GM23248 (cell line): ENCODE measurements at regions not wholly inside any gene's neighbourhood (a gene's known extent, or its start where the extent isn't known, plus 50 kb on each side); places are given as distances from the start of the nearest gene placed in this dataset.

ENCODE experiments used
- DNase-seq: peaks from one replicate; pipeline ENCODE4 v3.0.0-alpha.2; 2015
- H2AFZ ChIP-seq: fragments of 200-600 bp; sonication (generic); 2 replicates; pipeline ENCODE4 v1.6.1; 2016; ENCODE audit warnings: antibody characterized with exemption
- H3F3A ChIP-seq: fragments of 200-600 bp; sonication (generic); 2 replicates; pipeline ENCODE4 v1.6.1; 2016; ENCODE audit warnings: mild to moderate bottlenecking, antibody characterized with exemption, mixed run types; ENCODE audit not compliant: insufficient read depth
- H3K27ac ChIP-seq: fragments of 200-600 bp; sonication (generic); 2 replicates; pipeline ENCODE4 v1.5.1; 2016; ENCODE audit warnings: mild to moderate bottlenecking
- H3K27me3 ChIP-seq: fragments of 200-600 bp; sonication (generic); replicated peaks from 2 replicates; pipeline ENCODE4 v1.6.1; 2016; ENCODE audit warnings: mild to moderate bottlenecking; ENCODE audit not compliant: insufficient read depth
- H3K36me3 ChIP-seq: fragments of 200-600 bp; sonication (generic); 2 replicates; pipeline ENCODE4 v1.6.1; 2016; ENCODE audit warnings: low read depth, mild to moderate bottlenecking
- H3K4me1 ChIP-seq: fragments of 200-600 bp; sonication (generic); 2 replicates; pipeline ENCODE4 v1.6.1; 2016; ENCODE audit warnings: mild to moderate bottlenecking; ENCODE audit not compliant: insufficient read depth
- H3K4me2 ChIP-seq: fragments of 200-600 bp; sonication (generic); one replicate; pipeline ENCODE4 v1.6.1; 2016; ENCODE audit warnings: mild to moderate bottlenecking; ENCODE audit not compliant: unreplicated experiment
- H3K4me3 ChIP-seq: fragments of 200-600 bp; sonication (generic); 2 replicates; pipeline ENCODE4 v1.5.1; 2016; ENCODE audit warnings: mild to moderate bottlenecking
- H3K79me2 ChIP-seq: fragments of 200-600 bp; sonication (generic); 2 replicates; pipeline ENCODE4 v1.6.1; 2016; ENCODE audit warnings: mild to moderate bottlenecking; ENCODE audit not compliant: insufficient read depth
- H3K9ac ChIP-seq: fragments of 200-600 bp; sonication (generic); 2 replicates; pipeline ENCODE4 v1.6.1; 2016; ENCODE audit warnings: mild to moderate bottlenecking
- H3K9me2 ChIP-seq: fragments of 200-600 bp; sonication (generic); 2 replicates; pipeline ENCODE4 v1.6.1; 2016; ENCODE audit warnings: mixed run types, mild to moderate bottlenecking, moderate library complexity; ENCODE audit not compliant: insufficient read depth
- H3K9me3 ChIP-seq: fragments of 200-600 bp; sonication (generic); one replicate; pipeline ENCODE4 v1.6.1; 2017; ENCODE audit warnings: low read depth
- H4K20me1 ChIP-seq: fragments of 200-600 bp; sonication (generic); 2 replicates; pipeline ENCODE4 v1.6.0; 2016; ENCODE audit not compliant: insufficient read depth
- EZH2 ChIP-seq: fragments of 200-600 bp; sonication (generic); IDR thresholded peaks from 2 replicates; pipeline ENCODE4 v1.6.1; 2018; ENCODE audit warnings: antibody characterized with exemption, mild to moderate bottlenecking; ENCODE audit not compliant: insufficient read depth, poor library complexity, severe bottlenecking
- EZH2phosphoT487 ChIP-seq: fragments of 200-600 bp; sonication (generic); IDR thresholded peaks from 2 replicates; pipeline ENCODE4 v1.6.1; 2018; ENCODE audit warnings: antibody characterized with exemption, moderate library complexity, mild to moderate bottlenecking, low read depth; ENCODE audit not compliant: insufficient read depth
- WGBS, 2 experiments: methylation state at CpG; one replicate each; pipeline ENCODE4 v1.1.6; 2015 to 2017; ENCODE audit warnings: low lambda C conversion rate in 2 of 2, low coverage in 1 of 2; ENCODE audit errors: missing lambda C conversion rate in 2 of 2; 5-methylcytosine and 5-hydroxymethylcytosine counted together
- in situ Hi-C: fragments of 300-500 bp; cut with MboI; formaldehyde crosslinking; loops from 2 replicates; pipeline ENCODE4 v1.15.0; 2020

DNA sequence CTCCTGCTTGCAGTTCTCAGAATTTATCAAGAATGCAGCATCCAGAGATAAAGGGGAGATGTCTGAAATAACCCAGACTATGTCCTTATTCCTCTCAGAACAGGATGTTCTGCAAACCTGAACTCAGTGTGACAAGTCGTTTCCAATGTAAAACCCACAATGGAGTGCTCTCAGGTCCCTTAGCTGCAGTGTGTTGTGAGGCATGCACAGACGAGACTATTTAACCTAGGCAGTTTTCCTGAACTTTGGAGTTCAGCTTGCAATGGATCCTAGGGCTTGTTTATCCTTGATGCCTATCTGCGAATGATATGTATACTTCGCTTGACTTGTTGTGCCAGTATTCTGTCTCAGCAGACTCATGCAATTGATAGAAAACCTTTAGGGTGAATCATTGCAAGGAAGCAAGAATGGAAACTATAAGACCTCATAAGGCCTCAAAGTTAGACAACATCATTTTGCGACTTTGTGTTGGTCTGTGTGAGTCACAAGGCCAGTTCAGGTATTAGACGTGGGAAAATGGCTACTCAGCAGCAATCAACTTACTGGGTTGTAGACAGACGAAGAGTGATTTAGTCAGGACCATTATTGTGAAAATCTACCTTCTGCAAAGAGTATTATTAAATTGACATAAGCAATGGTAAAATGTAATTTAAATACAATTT, 2439.9 kb upstream of the PCDH20 start:
- no peak overlapping the region for H3K9ac ChIP-seq
- no peaks in the 10 kb centered on the region for H3K4me1 ChIP-seq
- H3K4me3 ChIP-seq: no peak overlapping the region
- no peak overlapping the region for H3K27ac ChIP-seq
- H3F3A ChIP-seq: no peaks in the 10 kb centered on the region
- H2AFZ ChIP-seq: no peak overlapping the region
- in situ Hi-C loops: no loop called here
- H3K36me3 ChIP-seq: no peaks in the 10 kb centered on the region
- 23 to 25% methylated on average over 7 of the region's 7 CpGs for WGBS, 2 experiments
- H3K9me2 ChIP-seq: no peaks in the 10 kb centered on the region
- TF ChIP-seq EZH2phosphoT487 (no peak), EZH2 (no peak)
- no peaks in the 10 kb centered on the region for H3K79me2 ChIP-seq
- H3K9me3 ChIP-seq: no peaks in the 10 kb centered on the region
- DNase-seq: no peak
- H4K20me1 ChIP-seq: no peaks in the 10 kb centered on the region
- no peak overlapping the region for H3K4me2 ChIP-seq
- H3K27me3 ChIP-seq: no peaks in the 10 kb centered on the region

DNA sequence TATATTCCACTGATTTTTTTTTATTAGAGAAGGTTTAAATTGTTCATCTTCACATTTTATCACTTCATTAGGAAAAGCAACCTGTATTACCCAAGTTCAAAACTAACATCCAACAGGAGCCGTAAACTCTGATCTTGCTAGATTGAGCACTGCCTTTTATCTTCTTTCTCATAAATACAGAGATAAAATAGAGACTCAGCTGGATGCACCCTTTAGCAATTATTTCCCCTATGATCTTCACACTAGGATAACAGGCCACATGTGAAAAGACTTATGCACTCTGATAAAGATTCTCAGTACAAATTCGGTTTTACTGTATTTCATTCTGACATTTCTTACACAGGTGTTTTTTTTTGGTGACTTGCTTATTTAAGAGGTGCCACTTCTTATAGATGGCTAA, 2438.2 kb upstream of the PCDH20 start:
- Histone ChIP-seq H3K79me2 (no peaks in the 10 kb centered on the region), H3K27me3 (no peaks in the 10 kb centered on the region), H3K36me3 (no peaks in the 10 kb centered on the region), H4K20me1 (no peaks in the 10 kb centered on the region), H3K4me3 (no peak overlapping the region), H3K9me3 (no peaks in the 10 kb centered on the region), H3K4me2 (no peak overlapping the region), H3K27ac (no peak overlapping the region), H3K9me2 (no peaks in the 10 kb centered on the region), H2AFZ (no peak overlapping the region), H3K4me1 (no peaks in the 10 kb centered on the region), H3F3A (no peaks in the 10 kb centered on the region), H3K9ac (no peak overlapping the region)
- WGBS, 2 experiments: 38 to 40% methylated on average over 2 of the region's 2 CpGs
- no peak for DNase-seq
- TF ChIP-seq EZH2: no peak
- TF ChIP-seq EZH2phosphoT487: no peak
- in situ Hi-C loops: no loop called here

DNA sequence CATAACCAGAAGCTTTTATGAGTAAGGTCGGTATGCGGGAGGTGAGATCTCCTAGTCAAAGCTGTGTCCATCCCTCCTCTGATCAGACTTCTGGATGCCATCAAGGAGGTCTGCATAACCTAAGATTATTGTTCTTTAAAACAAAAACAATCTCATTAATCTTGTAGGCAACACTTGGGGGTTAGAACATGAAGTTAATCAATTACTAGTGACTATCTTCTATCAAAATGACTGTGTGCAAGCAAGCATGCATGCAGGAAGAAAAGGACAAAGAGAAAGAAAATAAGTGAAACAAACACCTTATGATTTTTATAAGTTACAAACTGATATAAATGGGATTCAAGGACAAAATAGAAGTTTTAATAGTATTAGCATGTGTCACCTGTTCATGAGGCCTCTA, 2435.9 kb upstream of the PCDH20 start:
- no peak overlapping the region for H3K27ac ChIP-seq
- no peaks in the 10 kb centered on the region for H3K36me3 ChIP-seq
- H3K9me2 ChIP-seq: no peaks in the 10 kb centered on the region
- no peak overlapping the region for H3K4me3 ChIP-seq
- H3K9me3 ChIP-seq: no peaks in the 10 kb centered on the region
- 77 to 85% methylated on average over 2 of the region's 2 CpGs for WGBS, 2 experiments
- H3K9ac ChIP-seq: no peak overlapping the region
- H4K20me1 ChIP-seq: no peaks in the 10 kb centered on the region
- H3K27me3 ChIP-seq: no peaks in the 10 kb centered on the region
- H2AFZ ChIP-seq: no peak overlapping the region
- TF ChIP-seq EZH2phosphoT487 (no peak), EZH2 (no peak)
- no peaks in the 10 kb centered on the region for H3K79me2 ChIP-seq
- H3F3A ChIP-seq: no peaks in the 10 kb centered on the region
- in situ Hi-C loops: no loop called here
- H3K4me1 ChIP-seq: no peaks in the 10 kb centered on the region
- H3K4me2 ChIP-seq: no peak overlapping the region
- no peak for DNase-seq

DNA sequence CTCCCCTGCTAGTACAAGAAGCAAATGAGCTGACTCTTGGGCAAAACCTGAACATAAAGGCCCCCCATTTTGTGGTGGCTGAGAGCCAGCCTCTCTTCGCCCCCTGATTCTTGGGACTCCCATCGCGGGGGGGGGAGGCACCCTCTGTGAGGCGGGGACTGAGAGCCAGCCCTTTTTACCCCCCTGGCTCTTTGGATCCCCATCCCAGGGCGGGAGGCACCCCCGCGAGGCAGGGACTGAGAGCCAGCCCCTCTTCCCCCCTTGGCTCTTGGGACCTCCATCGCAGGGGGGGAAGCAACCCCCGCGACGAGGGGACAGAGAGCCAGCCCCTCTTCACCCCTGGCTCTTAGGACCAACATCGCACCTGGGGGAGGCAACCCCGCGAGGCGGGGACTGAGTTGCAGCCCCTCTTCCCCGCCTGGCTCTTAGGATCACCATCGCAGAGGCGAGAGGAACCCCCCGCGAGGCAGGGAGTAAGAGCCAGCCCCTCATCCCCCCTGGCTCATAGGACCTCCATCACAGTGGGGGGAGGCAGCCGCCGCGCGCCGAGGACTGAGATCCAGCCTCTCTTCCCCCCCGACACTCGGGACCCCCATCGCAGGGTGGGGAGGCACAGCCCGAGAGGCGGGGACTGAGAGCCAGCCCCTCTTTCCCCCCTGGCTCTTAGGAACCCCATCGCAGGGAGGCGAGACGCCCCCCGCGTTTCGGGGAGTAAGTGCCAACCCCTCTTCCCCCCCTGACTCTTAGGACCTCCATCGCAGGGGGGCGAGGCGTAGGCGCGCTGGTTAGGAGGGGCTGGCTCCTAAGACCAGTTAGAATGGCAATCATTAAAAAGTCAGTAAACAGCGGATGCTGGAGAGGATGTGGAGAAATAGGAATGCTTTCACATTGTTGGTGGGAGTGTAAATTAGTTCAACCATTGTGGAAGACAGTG, 2428.4 kb upstream of the PCDH20 start:
- H3K4me1 ChIP-seq: no peaks in the 10 kb centered on the region
- H4K20me1 ChIP-seq: no peaks in the 10 kb centered on the region
- WGBS, 2 experiments: 87 to 88% methylated on average over 12 to 41 of the region's 42 CpGs
- TF ChIP-seq EZH2 (no peak), EZH2phosphoT487 (no peak)
- H2AFZ ChIP-seq: no peak overlapping the region
- DNase-seq: no peak
- no peaks in the 10 kb centered on the region for H3K36me3 ChIP-seq
- H3K27me3 ChIP-seq: no peaks in the 10 kb centered on the region
- H3K4me3 ChIP-seq: no peak overlapping the region
- no peak overlapping the region for H3K9ac ChIP-seq
- no peaks in the 10 kb centered on the region for H3K9me2 ChIP-seq
- in situ Hi-C loops: no loop called here
- no peaks in the 10 kb centered on the region for H3K79me2 ChIP-seq
- H3K27ac ChIP-seq: no peak overlapping the region
- no peaks in the 10 kb centered on the region for H3K9me3 ChIP-seq
- H3F3A ChIP-seq: no peaks in the 10 kb centered on the region
- H3K4me2 ChIP-seq: no peak overlapping the region
